GM19452 (cell line): ENCODE measurements at regions not wholly inside any gene's neighbourhood (a gene's known extent, or its start where the extent isn't known, plus 50 kb on each side); places are given as distances from the start of the nearest gene placed in this dataset.
A peak's percentile ranks its signal among the peaks of the same experiment; 100 is the strongest.

Experiments used
- ATAC-seq: cut with Tn5 transposase; IDR thresholded peaks from one replicate; pipeline ENCODE4 v1.9.1; 2021; ENCODE audit not compliant: unreplicated experiment

DNA sequence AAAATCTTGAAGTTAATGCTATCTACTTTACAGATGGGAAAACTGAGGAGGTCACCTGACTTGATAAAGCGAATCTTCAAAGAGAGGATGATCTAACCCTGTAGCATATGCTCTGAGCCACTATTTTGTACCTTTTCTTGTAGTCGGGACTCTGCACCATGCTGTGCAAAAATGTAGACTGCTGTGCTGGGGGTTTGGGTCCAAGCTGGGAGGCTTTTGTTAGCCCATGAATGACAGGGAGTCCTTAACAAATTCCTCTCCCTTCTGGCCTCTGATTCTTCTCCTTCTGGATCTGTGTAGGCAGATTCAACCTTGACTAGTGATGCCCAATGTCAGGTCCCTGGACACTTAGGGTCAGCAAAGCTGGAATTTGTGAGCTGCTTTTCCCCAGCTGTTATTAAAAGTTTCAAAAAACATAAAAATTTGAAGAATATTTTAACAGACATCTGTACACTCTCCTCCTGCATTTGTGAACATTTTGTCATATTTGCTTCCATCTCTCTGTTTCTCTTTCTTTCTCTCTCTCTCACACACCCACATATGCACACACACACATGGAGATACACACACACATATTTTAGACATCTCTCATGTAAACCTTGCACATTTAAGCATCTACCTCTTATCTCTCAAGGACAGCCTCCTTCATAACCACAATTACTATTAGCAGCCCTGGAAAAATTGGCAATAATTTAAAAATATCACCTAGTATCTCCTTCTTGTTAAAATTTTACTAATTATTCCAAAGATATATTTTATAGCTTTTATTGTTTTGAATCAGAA is 335.0 kb upstream of the TRIB2 start:
- no peak for ATAC-seq

DNA sequence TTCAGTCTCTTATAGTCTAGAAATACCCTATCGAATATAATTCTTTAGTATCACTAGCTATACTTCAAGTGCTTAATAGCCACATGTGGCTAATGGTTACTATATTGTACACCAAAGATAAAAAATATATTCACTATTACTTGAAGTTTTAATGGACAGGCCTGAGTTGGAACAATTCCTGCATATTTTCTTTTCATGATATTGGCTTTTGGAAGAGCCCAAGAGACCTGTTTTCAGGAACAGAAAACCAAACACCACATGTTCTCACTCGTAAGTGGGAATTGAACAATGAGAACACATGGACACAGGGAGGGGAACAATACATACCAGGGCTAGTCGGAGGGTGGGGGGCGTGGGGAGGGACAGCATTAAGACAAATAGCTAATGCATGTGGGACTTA is 334.4 kb upstream of the TRIB2 start:
- ATAC-seq = no peak

- ATAC-seq = no peak
Measured at GRCh38 chr2:12389344-12390045, 327.2 kb upstream of the TRIB2 start.

DNA sequence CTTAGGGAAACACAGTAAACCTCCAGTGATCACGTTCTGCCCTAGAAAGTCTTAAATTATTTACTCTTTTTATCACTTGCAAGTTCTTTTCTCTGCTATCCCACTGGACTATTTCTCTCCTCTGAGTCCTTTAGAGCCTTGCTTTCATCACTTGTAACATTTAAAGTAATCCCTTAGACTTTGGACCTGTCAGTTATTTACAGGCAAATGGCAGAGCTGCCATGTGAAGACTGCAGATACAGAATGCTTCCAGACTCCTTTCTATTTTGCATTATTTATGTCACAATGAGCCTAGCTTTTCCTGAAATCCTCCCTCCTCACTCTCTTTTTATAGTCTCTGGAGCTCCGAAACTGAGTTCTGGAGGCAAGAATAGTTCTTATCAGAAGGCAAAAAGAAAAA is 325.6 kb upstream of the TRIB2 start:
- no peak for ATAC-seq

- no peak for ATAC-seq
Measured at GRCh38 chr2:12396699-12397098, 320.0 kb upstream of the TRIB2 start.

DNA sequence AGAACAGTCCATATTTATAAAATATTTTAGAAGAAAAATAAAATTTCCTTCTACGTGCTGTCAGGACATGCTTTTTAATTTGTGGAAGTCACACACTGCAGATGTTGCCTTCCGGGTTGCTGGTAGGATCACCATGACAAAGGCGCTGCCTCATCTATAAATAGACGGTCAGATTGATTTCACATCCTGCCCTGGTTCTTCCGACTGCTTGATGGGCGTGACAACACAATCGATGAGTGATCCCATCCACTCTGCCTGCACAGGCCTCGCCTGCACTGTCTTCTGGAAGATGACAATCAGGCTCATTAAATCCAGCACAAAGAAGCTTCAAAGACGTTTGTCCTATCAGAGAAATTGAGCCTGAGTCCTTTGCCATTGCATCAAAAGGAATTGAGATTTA is 318.9 kb upstream of the TRIB2 start:
- ATAC-seq = no peak

DNA sequence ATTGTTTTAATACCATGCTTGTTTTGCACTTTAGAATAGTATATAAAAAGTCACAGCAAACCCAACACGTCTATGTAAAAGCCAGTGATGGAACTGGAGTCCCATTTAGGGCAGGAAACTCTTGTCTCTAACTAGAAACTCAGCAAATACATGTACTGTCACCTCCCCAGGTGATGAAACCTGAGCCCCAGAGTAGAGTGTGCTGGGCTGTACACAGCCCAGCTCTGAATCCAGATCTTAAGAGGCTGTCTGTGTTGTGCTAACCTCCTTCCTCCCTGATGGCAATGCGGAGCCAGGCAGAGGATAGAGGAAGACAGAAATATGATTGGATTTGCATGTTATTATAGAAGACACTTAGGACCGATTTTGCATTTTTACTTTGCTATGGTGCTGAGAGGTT is 317.5 kb upstream of the TRIB2 start:
- no peak for ATAC-seq

- no peak for ATAC-seq
Measured at GRCh38 chr2:12400543-12400942, 316.2 kb upstream of the TRIB2 start.

GRCh38 chr2:12402440-12403139 is 314.1 kb upstream of the TRIB2 start:
- ATAC-seq = no peak

DNA sequence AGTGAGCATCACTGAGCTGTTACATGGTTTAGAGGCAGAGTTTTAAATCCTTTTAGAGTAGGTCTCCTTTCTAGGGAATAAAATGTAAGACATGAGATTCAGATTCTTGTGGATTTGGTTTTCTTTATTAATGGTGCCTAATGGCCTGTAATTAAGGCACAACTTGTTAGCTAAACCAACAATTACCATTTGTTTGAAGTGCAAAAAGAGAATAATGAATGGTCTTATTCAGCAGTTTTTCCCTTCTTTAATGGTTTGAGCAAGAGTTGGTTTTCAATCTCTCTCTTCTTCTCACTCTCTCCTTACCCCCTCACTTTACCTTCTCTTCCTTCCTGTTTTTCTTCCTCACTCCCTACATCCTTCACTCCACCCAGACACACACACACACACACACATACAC is 312.2 kb upstream of the TRIB2 start:
- ATAC-seq = no peak

DNA sequence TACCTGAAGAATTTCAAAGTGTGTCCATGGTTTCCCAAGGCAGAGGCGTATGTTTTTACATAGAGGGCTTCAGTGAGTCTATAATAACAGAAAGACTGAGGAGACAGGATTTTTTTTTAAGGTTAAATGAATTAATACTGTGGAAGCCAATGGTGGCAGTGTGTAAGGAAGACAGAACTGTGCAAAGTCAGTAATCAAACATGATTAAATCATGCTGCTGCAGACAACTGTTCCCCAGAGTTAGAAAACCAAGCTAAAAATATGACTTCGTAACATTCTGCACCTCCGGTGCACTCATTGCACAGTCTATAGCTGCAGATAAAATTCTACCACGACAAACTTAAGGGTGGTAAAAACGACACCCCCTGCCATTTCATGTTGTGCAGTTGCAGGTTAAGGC is 309.6 kb upstream of the TRIB2 start:
- ATAC-seq = no peak

DNA sequence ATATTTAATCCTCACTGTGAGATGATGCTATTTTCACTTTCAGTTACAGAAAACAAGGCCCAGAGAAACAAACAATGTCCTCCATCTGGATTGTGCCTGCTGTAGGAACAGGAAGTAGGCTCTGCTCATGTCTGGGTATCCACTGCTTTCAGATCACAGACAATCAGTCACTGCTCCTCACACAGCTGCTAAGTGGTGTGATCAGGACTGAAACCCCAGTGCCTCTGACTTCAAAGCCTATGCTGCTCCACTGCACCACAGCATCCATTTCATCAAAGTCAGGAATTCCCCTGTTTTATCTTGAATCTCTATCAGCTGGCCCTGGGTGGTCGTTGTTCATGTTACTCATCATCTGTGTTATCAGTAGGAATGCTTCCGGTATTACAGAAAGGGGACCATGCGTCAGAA is 303.8 kb upstream of the TRIB2 start:
- peak; percentile 97 for ATAC-seq

DNA sequence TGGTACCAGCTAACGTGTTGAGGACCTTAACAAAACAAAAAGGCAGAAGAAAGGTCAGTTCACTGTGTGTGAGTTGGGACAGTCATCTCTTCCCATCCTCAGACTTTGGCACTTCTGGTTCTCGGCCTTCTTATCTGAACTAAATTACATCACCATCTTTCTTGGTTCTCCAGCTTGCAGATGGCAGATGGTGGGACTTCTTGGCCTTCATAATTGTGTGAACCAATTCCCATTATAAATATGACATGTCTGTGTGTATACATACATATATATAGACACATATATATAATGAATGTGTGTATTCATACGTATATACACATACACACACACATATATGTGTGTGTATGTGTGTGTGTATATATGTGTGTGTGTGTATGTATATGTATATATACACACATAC is 301.2 kb upstream of the TRIB2 start:
- ATAC-seq = no peak

DNA sequence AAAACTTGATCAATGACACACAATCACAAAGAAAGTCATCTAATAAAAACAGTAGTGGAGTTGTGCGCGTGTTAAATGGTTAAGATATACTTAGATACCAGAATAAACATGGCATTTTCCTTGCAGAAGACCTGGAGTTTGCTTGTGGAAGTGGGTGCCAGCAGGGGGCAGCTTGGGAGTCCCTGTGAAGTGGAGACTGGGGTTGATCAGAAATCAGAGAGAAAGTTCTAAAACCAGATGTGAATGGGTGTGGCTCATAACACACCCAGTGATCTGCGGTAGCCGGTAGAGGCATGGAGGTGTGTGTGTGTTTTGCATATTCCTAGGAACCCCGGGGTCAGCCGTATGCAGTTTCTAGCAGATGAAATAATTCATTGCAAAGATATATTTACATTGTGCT is 300.1 kb upstream of the TRIB2 start:
- no peak for ATAC-seq

DNA sequence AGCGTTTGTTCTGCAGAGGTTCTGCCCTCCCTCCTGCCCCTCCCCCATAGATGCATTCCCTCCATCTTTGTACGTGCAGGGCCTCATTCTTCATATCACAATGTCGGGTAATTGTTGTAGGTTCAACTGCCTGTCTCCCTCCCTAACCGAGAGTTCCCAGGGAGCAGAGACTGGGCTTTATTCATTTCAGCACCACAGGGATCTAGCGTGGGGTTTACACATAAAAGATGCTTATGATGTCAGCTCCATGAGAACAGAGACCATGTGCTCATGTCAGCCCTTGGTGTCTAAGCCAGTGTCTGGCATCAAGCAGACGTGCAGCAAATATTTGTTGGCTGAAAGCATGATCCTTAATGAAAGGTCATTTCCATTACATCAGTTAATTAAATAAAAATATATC is 298.9 kb upstream of the TRIB2 start:
- no peak for ATAC-seq

GRCh38 chr2:12419803-12420202 is 296.9 kb upstream of the TRIB2 start:
- no peak for ATAC-seq

DNA sequence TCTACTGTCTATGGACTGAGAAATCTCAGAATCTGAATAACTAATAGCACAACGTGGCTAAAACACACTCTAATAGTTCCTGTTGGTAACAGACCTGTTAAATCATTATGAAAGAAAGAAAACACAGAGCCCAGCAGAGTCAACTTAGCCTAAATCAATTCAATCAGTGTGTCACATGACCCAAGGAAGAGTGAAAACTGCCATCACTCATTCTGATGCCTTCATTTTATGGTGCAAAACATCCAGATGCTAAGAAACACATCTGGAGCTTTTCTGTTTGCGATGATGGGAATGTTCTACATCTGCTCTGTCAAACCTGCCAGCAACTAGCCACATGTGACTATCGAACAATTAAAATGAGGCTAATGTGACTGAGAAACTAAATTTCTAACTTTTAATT is 295.7 kb upstream of the TRIB2 start:
- no peak for ATAC-seq

- ATAC-seq = no peak
Measured at GRCh38 chr2:12424219-12424618, 292.5 kb upstream of the TRIB2 start.

DNA sequence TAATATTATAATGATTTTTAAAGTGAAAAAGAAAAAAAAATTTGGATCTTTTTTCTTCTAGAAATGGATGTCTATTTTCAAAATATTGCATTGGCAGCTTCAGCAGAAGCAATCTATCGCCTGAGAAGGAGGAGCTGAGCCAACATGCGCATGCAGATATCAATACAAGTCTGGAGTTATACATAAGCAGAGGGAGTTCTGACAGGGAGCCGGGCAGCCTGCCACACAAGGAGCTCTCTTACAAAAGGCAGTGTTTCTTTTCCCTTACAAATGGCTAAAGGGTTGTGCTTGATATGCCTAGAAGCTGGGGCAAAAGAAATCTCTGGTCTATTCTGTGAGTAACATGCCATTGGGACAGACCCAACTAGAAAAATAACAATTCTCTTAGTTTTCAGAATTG is 291.9 kb upstream of the TRIB2 start:
- ATAC-seq = no peak

DNA sequence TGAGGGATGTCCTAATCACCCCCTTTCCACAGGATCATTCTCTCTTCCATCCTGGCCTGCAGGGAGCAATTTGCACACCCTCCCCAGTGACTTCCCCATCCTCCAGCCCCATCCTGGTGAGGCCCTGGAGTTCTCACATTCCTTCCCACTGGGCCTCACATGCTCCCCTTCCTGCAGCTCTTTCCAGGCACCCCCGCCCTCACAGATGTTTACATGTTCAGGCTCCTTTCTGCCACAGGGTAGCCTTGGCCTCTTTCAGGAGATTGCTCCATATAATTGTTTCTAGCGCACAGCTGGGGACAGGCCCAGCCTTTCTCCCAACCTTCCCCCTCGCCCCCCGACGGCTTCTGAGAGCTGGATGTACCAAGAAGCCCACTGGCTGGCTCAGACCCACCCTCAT is 288.4 kb upstream of the TRIB2 start:
- ATAC-seq = no peak

- ATAC-seq = no peak
Measured at GRCh38 chr2:12428786-12429185, 287.9 kb upstream of the TRIB2 start.

DNA sequence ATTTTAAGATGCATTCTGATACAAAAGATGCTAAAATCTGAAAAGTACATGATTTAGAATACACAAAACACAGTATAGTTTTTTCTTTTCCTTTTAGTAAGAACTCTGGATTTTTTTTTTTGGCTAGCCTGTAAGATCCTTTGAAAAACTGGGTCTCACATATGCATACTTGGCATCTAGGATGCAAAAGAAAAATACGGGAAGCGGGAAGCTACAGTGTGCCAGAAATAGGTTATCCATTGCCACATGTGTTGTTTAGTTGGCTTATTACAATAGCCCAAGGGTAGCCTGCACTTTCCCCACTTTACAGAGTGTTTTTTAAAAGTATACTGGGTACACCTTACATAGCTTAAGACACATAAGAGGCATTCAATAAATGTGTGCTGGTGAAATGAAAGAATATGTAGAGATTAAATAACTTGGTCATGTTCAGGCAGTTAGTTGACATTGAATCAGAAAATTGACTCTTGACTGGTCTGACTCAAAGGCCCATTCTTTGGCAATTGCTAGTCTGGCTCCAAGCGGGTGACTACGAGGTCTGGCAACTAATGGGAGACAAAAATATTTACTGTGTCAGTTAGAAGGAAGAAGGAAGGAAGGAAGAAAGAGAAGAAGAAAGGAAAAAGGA is 286.8 kb upstream of the TRIB2 start:
- ATAC-seq = no peak
